ENCODE measurements at regions not wholly inside any gene's neighbourhood (a gene's known extent, or its start where the extent isn't known, plus 50 kb on each side); places are given as distances from the start of the nearest gene placed in this dataset.
"Not testable (repeated sequence)": the region's sequence is repeated elsewhere in the genome, so short reads cannot be mapped to it uniquely, and the experiment has no call there.

DNA sequence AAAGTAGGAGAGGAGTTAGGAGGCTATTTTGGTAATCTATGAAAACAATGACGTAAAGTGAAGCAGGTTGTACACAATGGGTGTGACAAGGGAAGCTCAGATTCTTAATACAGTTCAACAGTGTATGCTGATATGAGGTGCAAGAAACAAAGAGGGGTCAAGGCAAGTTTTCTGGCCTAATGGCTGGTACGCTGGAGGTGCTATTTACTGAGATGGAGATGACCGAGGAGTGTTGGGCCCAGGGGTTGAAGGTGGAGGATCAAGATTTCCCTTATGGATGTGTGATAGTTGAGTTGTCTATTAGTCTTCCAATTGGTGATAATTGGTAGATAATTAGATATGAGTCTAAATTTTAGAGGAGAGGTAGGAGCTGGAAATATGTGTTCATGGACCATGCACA lies 194.0 kb downstream of the FOXD4L6 start:
- TF ChIP-seq, protein P1, sequence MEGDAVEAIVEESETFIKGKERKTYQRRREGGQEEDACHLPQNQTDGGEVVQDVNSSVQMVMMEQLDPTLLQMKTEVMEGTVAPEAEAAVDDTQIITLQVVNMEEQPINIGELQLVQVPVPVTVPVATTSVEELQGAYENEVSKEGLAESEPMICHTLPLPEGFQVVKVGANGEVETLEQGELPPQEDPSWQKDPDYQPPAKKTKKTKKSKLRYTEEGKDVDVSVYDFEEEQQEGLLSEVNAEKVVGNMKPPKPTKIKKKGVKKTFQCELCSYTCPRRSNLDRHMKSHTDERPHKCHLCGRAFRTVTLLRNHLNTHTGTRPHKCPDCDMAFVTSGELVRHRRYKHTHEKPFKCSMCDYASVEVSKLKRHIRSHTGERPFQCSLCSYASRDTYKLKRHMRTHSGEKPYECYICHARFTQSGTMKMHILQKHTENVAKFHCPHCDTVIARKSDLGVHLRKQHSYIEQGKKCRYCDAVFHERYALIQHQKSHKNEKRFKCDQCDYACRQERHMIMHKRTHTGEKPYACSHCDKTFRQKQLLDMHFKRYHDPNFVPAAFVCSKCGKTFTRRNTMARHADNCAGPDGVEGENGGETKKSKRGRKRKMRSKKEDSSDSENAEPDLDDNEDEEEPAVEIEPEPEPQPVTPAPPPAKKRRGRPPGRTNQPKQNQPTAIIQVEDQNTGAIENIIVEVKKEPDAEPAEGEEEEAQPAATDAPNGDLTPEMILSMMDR (conservative IDR thresholded peaks at IDR 0.05; ENCODE audit: low read depth, low read length) = not testable (repeated sequence)
- TF ChIP-seq EZH2phosphoT487 (IDR thresholded peaks at IDR 0.05; ENCODE audit: borderline replicate concordance, low read length); EZH2 (IDR thresholded peaks at IDR 0.05; ENCODE audit: low read length, unreplicated experiment): not testable (repeated sequence)
